GM23338 (cell line): ENCODE measurements at regions not wholly inside any gene's neighbourhood (a gene's known extent, or its start where the extent isn't known, plus 50 kb on each side); places are given as distances from the start of the nearest gene placed in this dataset.

Experiments
- ATAC-seq: fragments of 200-7000 bp; cut with Tn5 transposase; 3 replicates; pipeline ENCODE4 v1.9.1; 2020
- DNase-seq: peaks from one replicate; pipeline ENCODE4 v3.0.0-alpha.2; 2015; ENCODE audit warnings: low spot score
- H2AFZ ChIP-seq: fragments of 200-600 bp; sonication (generic); 2 replicates; pipeline ENCODE4 v1.8.0; 2016; ENCODE audit warnings: antibody characterized with exemption, mild to moderate bottlenecking, moderate library complexity
- H3F3A ChIP-seq: fragments of 200-600 bp; sonication (generic); replicated peaks from 2 replicates; pipeline ENCODE4 v1.8.0; 2017; ENCODE audit warnings: antibody characterized with exemption, mixed run types, low read depth
- H3K27ac ChIP-seq: fragments of 200-600 bp; sonication (generic); 2 replicates; pipeline ENCODE4 v1.6.1; 2016; ENCODE audit warnings: low read depth
- H3K27me3 ChIP-seq: fragments of 200-600 bp; sonication (generic); 2 replicates; pipeline ENCODE4 v1.8.0; 2016; ENCODE audit warnings: mild to moderate bottlenecking, mixed run types, moderate library complexity; ENCODE audit not compliant: insufficient read depth
- H3K36me3 ChIP-seq: fragments of 200-600 bp; sonication (generic); 2 replicates; pipeline ENCODE4 v1.8.0; 2016; ENCODE audit warnings: mild to moderate bottlenecking; ENCODE audit not compliant: insufficient read depth
- H3K4me1 ChIP-seq: fragments of 200-600 bp; sonication (generic); 2 replicates; pipeline ENCODE4 v1.8.0; 2016; ENCODE audit warnings: mild to moderate bottlenecking, moderate library complexity; ENCODE audit not compliant: insufficient read depth
- H3K4me2 ChIP-seq: fragments of 200-600 bp; sonication (generic); 2 replicates; pipeline ENCODE4 v1.7.1; 2017; ENCODE audit warnings: mixed run types
- H3K4me3 ChIP-seq: fragments of 200-600 bp; sonication (generic); 2 replicates; pipeline ENCODE4 v1.6.1; 2016; ENCODE audit warnings: mixed run types
- H3K79me2 ChIP-seq: fragments of 200-600 bp; sonication (generic); replicated peaks from 2 replicates; pipeline ENCODE4 v1.8.0; 2017; ENCODE audit warnings: mild to moderate bottlenecking; ENCODE audit not compliant: insufficient read depth
- H3K9me2 ChIP-seq: fragments of 200-600 bp; sonication (generic); 2 replicates; pipeline ENCODE4 v1.8.0; 2017; ENCODE audit not compliant: insufficient read depth
- H4K20me1 ChIP-seq: fragments of 200-600 bp; sonication (generic); replicated peaks from 2 replicates; pipeline ENCODE4 v1.8.0; 2017; ENCODE audit warnings: mild to moderate bottlenecking; ENCODE audit not compliant: insufficient read depth
- H3K27ac Mint-ChIP-seq: 2 replicates; pipeline ENCODE4 v1.8.0; 2020; ENCODE audit warnings: inconsistent platforms, mild to moderate bottlenecking, moderate library complexity, mixed read lengths
- H3K27me3 Mint-ChIP-seq: 3 replicates; pipeline ENCODE4 v1.8.0; 2022; ENCODE audit warnings: low read depth, mild to moderate bottlenecking, moderate library complexity, mixed read lengths, inconsistent platforms; ENCODE audit not compliant: insufficient read depth, poor library complexity
- H3K36me3 Mint-ChIP-seq: 3 replicates; pipeline ENCODE4 v1.8.0; 2021; ENCODE audit warnings: low read depth, mild to moderate bottlenecking, inconsistent platforms, moderate library complexity, mixed read lengths
- H3K4me1 Mint-ChIP-seq: 3 replicates; pipeline ENCODE4 v1.8.0; 2020; ENCODE audit warnings: mild to moderate bottlenecking, inconsistent platforms, mixed read lengths
- H3K4me3 Mint-ChIP-seq: 3 replicates; pipeline ENCODE4 v1.8.0; 2021; ENCODE audit warnings: moderate library complexity, mild to moderate bottlenecking, inconsistent platforms, mixed read lengths
- H3K9me3 Mint-ChIP-seq: 3 replicates; pipeline ENCODE4 v1.8.0; 2020; ENCODE audit warnings: moderate library complexity, mild to moderate bottlenecking, inconsistent platforms, mixed read lengths
- CREB1 ChIP-seq: fragments of 250-450 bp; sonication (Bioruptor Pico); IDR thresholded peaks from 2 replicates; pipeline ENCODE4 v1.5.0; 2020; ENCODE audit warnings: low read depth, mild to moderate bottlenecking, moderate library complexity
- CTCF ChIP-seq, 2 experiments: fragments of 200-600 bp in 1 of 2; sonication (generic) in 1 of 2; conservative IDR thresholded peaks; 2 replicates each; pipeline versions ENCODE4 v1.5.1 to v1.6.1; 2016 to 2017; ENCODE audit warnings: antibody characterized with exemption in 2 of 2, low read depth in 2 of 2, mild to moderate bottlenecking in 2 of 2, moderate library complexity in 1 of 2
- ETS1 ChIP-seq: IDR thresholded peaks from 2 replicates; pipeline ENCODE4 v1.6.1; 2016; ENCODE audit warnings: antibody characterized with exemption
- EZH2 ChIP-seq: fragments of 200-600 bp; sonication (generic); IDR thresholded peaks from one replicate; pipeline ENCODE4 v1.8.0; 2017; ENCODE audit warnings: antibody characterized with exemption, mild to moderate bottlenecking, low read depth; ENCODE audit not compliant: unreplicated experiment
- EZH2phosphoT487 ChIP-seq: fragments of 200-600 bp; sonication (generic); IDR thresholded peaks from one replicate; pipeline ENCODE4 v1.8.1; 2018; ENCODE audit warnings: antibody characterized with exemption; ENCODE audit not compliant: unreplicated experiment
- JUNB ChIP-seq: IDR thresholded peaks from one replicate; pipeline ENCODE4 v1.6.1; 2016; ENCODE audit warnings: antibody characterized with exemption; ENCODE audit not compliant: unreplicated experiment
- NANOG ChIP-seq: IDR thresholded peaks from 2 replicates; pipeline ENCODE4 v1.6.1; 2016; ENCODE audit warnings: antibody characterized with exemption, borderline replicate concordance
- POLR2AphosphoS5 ChIP-seq: IDR thresholded peaks from 2 replicates; pipeline ENCODE4 v1.6.1; 2016; ENCODE audit warnings: antibody characterized with exemption, low read depth
- REST ChIP-seq: IDR thresholded peaks from one replicate; pipeline ENCODE4 v1.6.1; 2018; ENCODE audit warnings: antibody characterized with exemption; ENCODE audit not compliant: unreplicated experiment
- STAT1 ChIP-seq: IDR thresholded peaks from one replicate; pipeline ENCODE4 v1.6.1; 2016; ENCODE audit warnings: antibody characterized with exemption; ENCODE audit not compliant: unreplicated experiment
- ZNF114 ChIP-seq: fragments of 250-450 bp; sonication (Bioruptor Pico); IDR thresholded peaks from 2 replicates; pipeline ENCODE4 v1.5.0; 2020; ENCODE audit warnings: mild to moderate bottlenecking, moderate library complexity
- ZNF331 ChIP-seq: fragments of 250-450 bp; sonication (Bioruptor Pico); IDR thresholded peaks from 2 replicates; pipeline ENCODE4 v1.5.0; 2020; ENCODE audit warnings: low read depth, mild to moderate bottlenecking, moderate library complexity
- ZNF462 ChIP-seq: fragments of 250-450 bp; sonication (Bioruptor Pico); IDR thresholded peaks from 2 replicates; pipeline ENCODE4 v1.5.0; 2020; ENCODE audit warnings: mild to moderate bottlenecking, moderate library complexity

GRCh38 chr3:103907567-103907966 lies 1459.1 kb upstream of the ALCAM start:
- no peaks in the 10 kb centered on the region for H3K36me3 ChIP-seq
- Mint-ChIP-seq H3K9me3 (no peaks in the 10 kb centered on the region), H3K36me3 (no peaks in the 10 kb centered on the region), H3K4me1 (no peaks in the 10 kb centered on the region), H3K27me3 (no peaks in the 10 kb centered on the region), H3K27ac (no peak overlapping the region), H3K4me3 (no peak overlapping the region)
- H3K27me3 ChIP-seq, result no peaks in the 10 kb centered on the region
- no peak for DNase-seq
- no peak overlapping the region for H3K27ac ChIP-seq
- no peak overlapping the region for H3K4me3 ChIP-seq
- H3F3A ChIP-seq, result no peaks in the 10 kb centered on the region
- H3K4me1 ChIP-seq, result no peaks in the 10 kb centered on the region
- TF ChIP-seq ZNF114, result no peak
- no peak for TF ChIP-seq ETS1
- no peak for TF ChIP-seq STAT1
- TF ChIP-seq POLR2AphosphoS5, result no peak
- TF ChIP-seq CREB1, result no peak
- no peak for TF ChIP-seq NANOG
- no peak for TF ChIP-seq REST
- no peak for TF ChIP-seq ZNF462 (CRISPR knock-in tag)
- TF ChIP-seq EZH2phosphoT487, result no peak
- no peak for TF ChIP-seq ZNF331 (CRISPR knock-in tag)
- TF ChIP-seq JUNB, result no peak
- no peak for TF ChIP-seq CTCF (conservative IDR thresholded peaks at IDR 0.05; ENCODE audit: low read depth in 2 of 2)
- no peak for TF ChIP-seq EZH2
- ATAC-seq, result no peak
- H2AFZ ChIP-seq, result no peak overlapping the region
- no peaks in the 10 kb centered on the region for H4K20me1 ChIP-seq
- no peaks in the 10 kb centered on the region for H3K79me2 ChIP-seq
- no peak overlapping the region for H3K4me2 ChIP-seq
- no peaks in the 10 kb centered on the region; the same call in 1 of the 2 replicates for H3K9me2 ChIP-seq
